ENCODE measurements at regions not wholly inside any gene's neighbourhood (a gene's known extent, or its start where the extent isn't known, plus 50 kb on each side); places are given as distances from the start of the nearest gene placed in this dataset.

- Histone ChIP-seq H3K4me1 (ENCODE audit: control insufficient read depth, insufficient read depth, low read length) (peaks cover 17% of the 10 kb centered on the region), H3K27ac (ENCODE audit: low read depth, low read length) (no peak overlapping the region), H3K4me3 (ENCODE audit: low read length) (no peak overlapping the region), H3K36me3 (ENCODE audit: control insufficient read depth, insufficient read depth, low read length) (no peaks in the 10 kb centered on the region), H3K9ac (ENCODE audit: low read length) (no peak overlapping the region), H3K27me3 (ENCODE audit: control insufficient read depth, insufficient read depth, low read length) (no peaks in the 10 kb centered on the region)
Measured at GRCh38 chr6:139863346-139863745, 488.9 kb upstream of the CITED2 start.

- Histone ChIP-seq H3K27me3 (ENCODE audit: control insufficient read depth, insufficient read depth, low read length) (no peaks in the 10 kb centered on the region), H3K4me3 (ENCODE audit: low read length) (no peak overlapping the region), H3K27ac (ENCODE audit: low read depth, low read length) (no peak overlapping the region), H3K36me3 (ENCODE audit: control insufficient read depth, insufficient read depth, low read length) (no peaks in the 10 kb centered on the region), H3K9ac (ENCODE audit: low read length) (no peak overlapping the region), H3K4me1 (ENCODE audit: control insufficient read depth, insufficient read depth, low read length) (peaks cover 21% of the 10 kb centered on the region)
Measured at GRCh38 chr6:139862311-139862710, 487.9 kb upstream of the CITED2 start.

- H3K27ac ChIP-seq (ENCODE audit: low read depth, low read length), result peak overlapping the region; percentile 65
- no peak overlapping the region for H3K4me3 ChIP-seq (ENCODE audit: low read length)
- H3K27me3 ChIP-seq (ENCODE audit: control insufficient read depth, insufficient read depth, low read length), result no peaks in the 10 kb centered on the region
- H3K9ac ChIP-seq (ENCODE audit: low read length), result no peak overlapping the region
- peaks cover 34% of the 10 kb centered on the region for H3K4me1 ChIP-seq (ENCODE audit: control insufficient read depth, insufficient read depth, low read length)
- no peaks in the 10 kb centered on the region for H3K36me3 ChIP-seq (ENCODE audit: control insufficient read depth, insufficient read depth, low read length)
Measured at GRCh38 chr6:139860203-139860602, 485.8 kb upstream of the CITED2 start.

GRCh38 chr6:139858429-139858828 is 484.0 kb upstream of the CITED2 start:
- Histone ChIP-seq H3K36me3 (ENCODE audit: control insufficient read depth, insufficient read depth, low read length) (no peaks in the 10 kb centered on the region), H3K9ac (ENCODE audit: low read length) (no peak overlapping the region), H3K27me3 (ENCODE audit: control insufficient read depth, insufficient read depth, low read length) (no peaks in the 10 kb centered on the region), H3K4me3 (ENCODE audit: low read length) (no peak overlapping the region), H3K27ac (ENCODE audit: low read depth, low read length) (peak overlapping the region; percentile 9), H3K4me1 (ENCODE audit: control insufficient read depth, insufficient read depth, low read length) (peaks cover 47% of the 10 kb centered on the region)

- Histone ChIP-seq H3K4me1 (ENCODE audit: control insufficient read depth, insufficient read depth, low read length) (peaks cover 56% of the 10 kb centered on the region), H3K4me3 (ENCODE audit: low read length) (no peak overlapping the region), H3K36me3 (ENCODE audit: control insufficient read depth, insufficient read depth, low read length) (no peaks in the 10 kb centered on the region), H3K27ac (ENCODE audit: low read depth, low read length) (no peak overlapping the region), H3K27me3 (ENCODE audit: control insufficient read depth, insufficient read depth, low read length) (no peaks in the 10 kb centered on the region), H3K9ac (ENCODE audit: low read length) (no peak overlapping the region)
Measured at GRCh38 chr6:139857143-139857542, 482.7 kb upstream of the CITED2 start.

GRCh38 chr6:139856562-139856961 is 482.1 kb upstream of the CITED2 start:
- Histone ChIP-seq H3K4me3 (ENCODE audit: low read length) (no peak overlapping the region), H3K36me3 (ENCODE audit: control insufficient read depth, insufficient read depth, low read length) (no peaks in the 10 kb centered on the region), H3K27ac (ENCODE audit: low read depth, low read length) (peak overlapping the region; percentile 57), H3K4me1 (ENCODE audit: control insufficient read depth, insufficient read depth, low read length) (peaks cover 57% of the 10 kb centered on the region), H3K9ac (ENCODE audit: low read length) (no peak overlapping the region), H3K27me3 (ENCODE audit: control insufficient read depth, insufficient read depth, low read length) (no peaks in the 10 kb centered on the region)

- Histone ChIP-seq H3K27ac (ENCODE audit: low read depth, low read length) (peak overlapping the region; percentile 57), H3K9ac (ENCODE audit: low read length) (no peak overlapping the region), H3K4me3 (ENCODE audit: low read length) (no peak overlapping the region), H3K36me3 (ENCODE audit: control insufficient read depth, insufficient read depth, low read length) (no peaks in the 10 kb centered on the region), H3K4me1 (ENCODE audit: control insufficient read depth, insufficient read depth, low read length) (peaks cover 56% of the 10 kb centered on the region), H3K27me3 (ENCODE audit: control insufficient read depth, insufficient read depth, low read length) (no peaks in the 10 kb centered on the region)
Measured at GRCh38 chr6:139855671-139856311, 481.3 kb upstream of the CITED2 start.

- no peaks in the 10 kb centered on the region for H3K36me3 ChIP-seq (ENCODE audit: control insufficient read depth, insufficient read depth, low read length)
- peaks cover 40% of the 10 kb centered on the region for H3K4me1 ChIP-seq (ENCODE audit: control insufficient read depth, insufficient read depth, low read length)
- peak overlapping the region; percentile 75 for H3K27ac ChIP-seq (ENCODE audit: low read depth, low read length)
- H3K4me3 ChIP-seq (ENCODE audit: low read length), result no peak overlapping the region
- H3K9ac ChIP-seq (ENCODE audit: low read length), result no peak overlapping the region
- no peaks in the 10 kb centered on the region for H3K27me3 ChIP-seq (ENCODE audit: control insufficient read depth, insufficient read depth, low read length)
Measured at GRCh38 chr6:139853302-139853992, 479.0 kb upstream of the CITED2 start.

- Histone ChIP-seq H3K36me3 (ENCODE audit: control insufficient read depth, insufficient read depth, low read length) (no peaks in the 10 kb centered on the region), H3K9ac (ENCODE audit: low read length) (no peak overlapping the region), H3K4me1 (ENCODE audit: control insufficient read depth, insufficient read depth, low read length) (peaks cover 40% of the 10 kb centered on the region), H3K27ac (ENCODE audit: low read depth, low read length) (peak overlapping the region; percentile 75), H3K4me3 (ENCODE audit: low read length) (no peak overlapping the region), H3K27me3 (ENCODE audit: control insufficient read depth, insufficient read depth, low read length) (no peaks in the 10 kb centered on the region)
Measured at GRCh38 chr6:139852488-139853140, 478.2 kb upstream of the CITED2 start.

- H3K4me3 ChIP-seq (ENCODE audit: low read length), result no peak overlapping the region
- peaks cover 41% of the 10 kb centered on the region for H3K4me1 ChIP-seq (ENCODE audit: control insufficient read depth, insufficient read depth, low read length)
- no peaks in the 10 kb centered on the region for H3K36me3 ChIP-seq (ENCODE audit: control insufficient read depth, insufficient read depth, low read length)
- H3K9ac ChIP-seq (ENCODE audit: low read length), result no peak overlapping the region
- H3K27me3 ChIP-seq (ENCODE audit: control insufficient read depth, insufficient read depth, low read length), result no peaks in the 10 kb centered on the region
- peak overlapping the region; percentile 75 for H3K27ac ChIP-seq (ENCODE audit: low read depth, low read length)
Measured at GRCh38 chr6:139852067-139852466, 477.6 kb upstream of the CITED2 start.

GRCh38 chr6:139851206-139851605 is 476.8 kb upstream of the CITED2 start:
- no peak overlapping the region for H3K9ac ChIP-seq (ENCODE audit: low read length)
- H3K27me3 ChIP-seq (ENCODE audit: control insufficient read depth, insufficient read depth, low read length), result no peaks in the 10 kb centered on the region
- H3K36me3 ChIP-seq (ENCODE audit: control insufficient read depth, insufficient read depth, low read length), result no peaks in the 10 kb centered on the region
- H3K4me1 ChIP-seq (ENCODE audit: control insufficient read depth, insufficient read depth, low read length), result peaks cover 35% of the 10 kb centered on the region
- no peak overlapping the region for H3K4me3 ChIP-seq (ENCODE audit: low read length)
- H3K27ac ChIP-seq (ENCODE audit: low read depth, low read length), result no peak overlapping the region

GRCh38 chr6:139850512-139850911 is 476.1 kb upstream of the CITED2 start:
- Histone ChIP-seq H3K27ac (ENCODE audit: low read depth, low read length) (no peak overlapping the region), H3K4me1 (ENCODE audit: control insufficient read depth, insufficient read depth, low read length) (peaks cover 35% of the 10 kb centered on the region), H3K27me3 (ENCODE audit: control insufficient read depth, insufficient read depth, low read length) (no peaks in the 10 kb centered on the region), H3K36me3 (ENCODE audit: control insufficient read depth, insufficient read depth, low read length) (no peaks in the 10 kb centered on the region), H3K4me3 (ENCODE audit: low read length) (no peak overlapping the region), H3K9ac (ENCODE audit: low read length) (no peak overlapping the region)

All from rectal smooth muscle tissue (tissue), 1 donor.